ENCODE measurements at regions not wholly inside any gene's neighbourhood (a gene's known extent, or its start where the extent isn't known, plus 50 kb on each side); places are given as distances from the start of the nearest gene placed in this dataset.

GRCh38 chrX:40172401-40173142 is 74.8 kb upstream of the BCOR start:
- DNase-seq (ENCODE audit: low read depth, low spot score): no peak
- CTCF ChIA-PET: no interaction called here
- TF ChIP-seq, protein P1, sequence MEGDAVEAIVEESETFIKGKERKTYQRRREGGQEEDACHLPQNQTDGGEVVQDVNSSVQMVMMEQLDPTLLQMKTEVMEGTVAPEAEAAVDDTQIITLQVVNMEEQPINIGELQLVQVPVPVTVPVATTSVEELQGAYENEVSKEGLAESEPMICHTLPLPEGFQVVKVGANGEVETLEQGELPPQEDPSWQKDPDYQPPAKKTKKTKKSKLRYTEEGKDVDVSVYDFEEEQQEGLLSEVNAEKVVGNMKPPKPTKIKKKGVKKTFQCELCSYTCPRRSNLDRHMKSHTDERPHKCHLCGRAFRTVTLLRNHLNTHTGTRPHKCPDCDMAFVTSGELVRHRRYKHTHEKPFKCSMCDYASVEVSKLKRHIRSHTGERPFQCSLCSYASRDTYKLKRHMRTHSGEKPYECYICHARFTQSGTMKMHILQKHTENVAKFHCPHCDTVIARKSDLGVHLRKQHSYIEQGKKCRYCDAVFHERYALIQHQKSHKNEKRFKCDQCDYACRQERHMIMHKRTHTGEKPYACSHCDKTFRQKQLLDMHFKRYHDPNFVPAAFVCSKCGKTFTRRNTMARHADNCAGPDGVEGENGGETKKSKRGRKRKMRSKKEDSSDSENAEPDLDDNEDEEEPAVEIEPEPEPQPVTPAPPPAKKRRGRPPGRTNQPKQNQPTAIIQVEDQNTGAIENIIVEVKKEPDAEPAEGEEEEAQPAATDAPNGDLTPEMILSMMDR (IDR thresholded peaks at IDR 0.05; ENCODE audit: insufficient read depth, low read length, missing control alignments): no peak
- H3K4me3 ChIP-seq (ENCODE audit: low read depth, low read length): peak overlapping the region; percentile 40
- POLR2A ChIA-PET: interaction anchor here (0.6 to 1.1 kb wide), 3 partner anchors 75 to 264 kb away, joined by 3 to 4 read pairs (median 3); partner anchors contain the start of gene BCOR

DNA sequence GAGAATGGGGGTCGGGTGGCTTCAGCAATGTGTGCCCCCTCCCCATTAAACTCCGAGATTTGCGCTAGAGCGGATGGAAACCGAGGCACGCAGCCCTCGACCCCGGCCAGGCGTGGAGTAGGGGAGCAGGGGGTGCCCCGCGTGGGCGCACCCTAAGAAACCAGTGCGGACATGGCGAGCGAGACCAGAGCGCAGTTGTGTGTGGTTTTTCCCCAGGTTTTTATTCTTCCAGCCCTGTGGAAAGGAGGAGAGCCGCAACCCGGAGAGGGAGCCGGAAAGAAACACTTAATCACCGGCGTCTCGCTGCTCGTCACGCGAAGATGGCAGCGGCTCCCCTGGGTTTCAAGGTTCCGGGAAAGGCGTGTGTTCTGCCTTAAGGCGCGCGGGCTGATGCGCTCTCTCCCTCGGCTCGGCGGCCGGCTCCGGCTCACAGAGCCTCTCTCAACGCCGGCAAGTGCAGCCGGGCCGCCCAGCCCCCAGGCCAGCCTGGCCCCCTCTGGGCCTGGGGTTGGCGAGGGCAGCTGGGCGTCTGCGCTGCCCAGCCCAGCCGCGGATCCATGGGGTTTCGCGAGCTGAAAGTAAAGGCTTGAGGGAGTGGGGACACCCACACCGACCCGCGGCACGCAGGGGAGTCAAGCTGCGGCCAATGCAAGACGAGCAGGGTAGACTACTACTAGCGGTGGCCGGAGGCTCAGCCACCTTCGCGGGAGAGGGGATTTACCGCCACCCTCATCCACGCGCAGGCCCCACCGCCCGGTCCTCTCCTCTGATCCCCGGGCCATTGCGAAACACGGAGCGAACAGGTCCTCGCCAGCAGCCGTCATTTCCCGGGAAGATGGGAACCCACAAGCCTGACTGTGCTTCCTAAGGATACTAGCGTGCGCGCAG is 74.0 kb upstream of the BCOR start:
- CTCF ChIA-PET: no interaction called here
- peak overlapping the region; percentile 40 for H3K4me3 ChIP-seq (ENCODE audit: low read depth, low read length)
- POLR2A ChIA-PET: interaction anchor here (0.6 to 1.1 kb wide), 3 partner anchors 74 to 263 kb away, joined by 3 to 4 read pairs (median 3); partner anchors contain the start of gene BCOR
- TF ChIP-seq, protein P1 (IDR thresholded peaks at IDR 0.05; ENCODE audit: insufficient read depth, low read length, missing control alignments): no peak
- DNase-seq (ENCODE audit: low read depth, low spot score): no peak

DNA sequence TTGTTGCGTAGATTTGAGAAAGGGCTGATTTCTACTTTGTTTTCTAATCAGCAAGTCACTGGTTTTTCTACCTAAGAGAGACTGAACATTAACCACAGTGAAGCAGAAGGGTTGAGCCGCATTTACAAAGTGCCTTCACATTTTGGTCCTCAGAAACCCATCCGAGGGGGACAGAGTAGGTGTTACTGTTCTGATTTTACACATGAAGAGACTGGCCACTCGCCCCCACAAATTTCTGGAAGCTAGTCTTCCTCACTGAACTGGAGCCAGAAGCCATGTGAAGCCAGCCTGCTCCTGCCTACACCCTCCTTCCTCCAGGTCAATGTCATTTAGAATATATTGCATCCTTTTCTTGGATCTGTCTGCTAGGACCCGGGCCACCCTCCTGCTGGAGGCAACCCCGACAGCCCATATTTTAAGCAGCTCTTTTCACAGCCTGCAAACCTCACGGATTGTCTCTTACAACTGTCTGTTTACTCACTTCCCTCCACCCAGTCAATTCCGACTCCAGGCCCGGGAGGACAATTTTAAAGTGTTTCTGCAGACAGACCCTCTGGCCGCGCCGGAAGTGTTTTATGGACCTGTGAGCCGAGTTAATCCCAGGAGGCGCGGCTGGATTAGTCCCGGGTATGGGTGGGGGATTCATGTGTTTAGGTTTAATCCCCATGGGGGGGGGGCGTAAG is 73.2 kb upstream of the BCOR start:
- no peak for DNase-seq (ENCODE audit: low read depth, low spot score)
- peak overlapping the region; percentile 25; the same call in 1 of the 2 replicates for H3K4me3 ChIP-seq (ENCODE audit: low read depth, low read length)
- CTCF ChIA-PET: no interaction called here
- TF ChIP-seq, protein P1 (IDR thresholded peaks at IDR 0.05; ENCODE audit: insufficient read depth, low read length, missing control alignments): no peak
- POLR2A ChIA-PET: no interaction called here

GRCh38 chrX:40169193-40170101 is 71.7 kb upstream of the BCOR start:
- ChIA-PET POLR2A (interaction anchor here (1.4 kb wide), 1 partner anchor 16 kb away, joined by 5 read pairs; no protein-coding TSS in a partner anchor), CTCF (interaction anchor here (0.9 to 1.5 kb wide), 6 partner anchors 10 to 405 kb away, joined by 3 to 5 read pairs (median 3); no protein-coding TSS in a partner anchor)
- TF ChIP-seq, protein P1 (IDR thresholded peaks at IDR 0.05; ENCODE audit: insufficient read depth, low read length, missing control alignments): peak; percentile 47
- DNase-seq (ENCODE audit: low read depth, low spot score): peak; percentile 19
- no peak overlapping the region for H3K4me3 ChIP-seq (ENCODE audit: low read depth, low read length)

- no peak for DNase-seq (ENCODE audit: low read depth, low spot score)
- TF ChIP-seq, protein P1 (IDR thresholded peaks at IDR 0.05; ENCODE audit: insufficient read depth, low read length, missing control alignments): no peak
- POLR2A ChIA-PET: interaction anchor here (1.4 kb wide), 1 partner anchor 15 kb away, joined by 5 read pairs; no protein-coding TSS in a partner anchor
- no peak overlapping the region for H3K4me3 ChIP-seq (ENCODE audit: low read depth, low read length)
- CTCF ChIA-PET: interaction anchor here (0.9 to 1.5 kb wide), 6 partner anchors 9 to 404 kb away, joined by 3 to 5 read pairs (median 3); no protein-coding TSS in a partner anchor
Observed at GRCh38 chrX:40168480-40169011, 70.8 kb upstream of the BCOR start.
